OCI-LY1 (cell line): ENCODE measurements at regions not wholly inside any gene's neighbourhood (a gene's known extent, or its start where the extent isn't known, plus 50 kb on each side); places are given as distances from the start of the nearest gene placed in this dataset.

Source experiments
- H2AFZ ChIP-seq: fragments of 200-600 bp; sonication (generic), shearing (Covaris generic); 2 replicates; pipeline ENCODE4 v1.6.0; 2014; ENCODE audit warnings: antibody characterized with exemption, mild to moderate bottlenecking, low read length
- H3F3A ChIP-seq: fragments of 200-600 bp; sonication (generic), shearing (Covaris generic); 2 replicates; pipeline ENCODE4 v1.6.0; 2014; ENCODE audit warnings: mild to moderate bottlenecking, antibody characterized with exemption, low read length, moderate library complexity; ENCODE audit not compliant: insufficient read depth
- H3K27ac ChIP-seq: fragments of 200-600 bp; sonication (generic); 2 replicates; pipeline ENCODE4 v1.5.1; 2014; ENCODE audit warnings: low read length, mixed run types, mild to moderate bottlenecking, low read depth; ENCODE audit not compliant: poor library complexity, severe bottlenecking
- H3K27me3 ChIP-seq: fragments of 200-600 bp; sonication (generic); 2 replicates; pipeline ENCODE4 v1.6.0; 2014; ENCODE audit warnings: antibody characterized with exemption, mild to moderate bottlenecking, low read length, moderate library complexity; ENCODE audit not compliant: insufficient read depth
- H3K36me3 ChIP-seq: fragments of 200-600 bp; sonication (generic); 2 replicates; pipeline ENCODE4 v1.6.1; 2014; ENCODE audit warnings: mild to moderate bottlenecking, antibody characterized with exemption, low read length, moderate library complexity, mixed read lengths; ENCODE audit not compliant: insufficient read depth
- H3K4me1 ChIP-seq: fragments of 200-600 bp; sonication (generic); 2 replicates; pipeline ENCODE4 v1.5.1; 2014; ENCODE audit warnings: mild to moderate bottlenecking, low read length, moderate library complexity; ENCODE audit not compliant: insufficient read depth, severe bottlenecking
- H3K4me2 ChIP-seq: fragments of 200-600 bp; sonication (generic), shearing (Covaris generic); 2 replicates; pipeline ENCODE4 v1.6.1; 2014; ENCODE audit warnings: low read length
- H3K4me3 ChIP-seq: fragments of 200-600 bp; sonication (generic); 2 replicates; pipeline ENCODE4 v1.5.1; 2014; ENCODE audit warnings: low read length, low read depth, mild to moderate bottlenecking, mixed read lengths; ENCODE audit not compliant: poor library complexity, severe bottlenecking
- H3K79me2 ChIP-seq: fragments of 200-600 bp; shearing (Covaris generic); 2 replicates; pipeline ENCODE4 v1.6.1; 2016; ENCODE audit warnings: mixed run types, low read length, mixed read lengths; ENCODE audit not compliant: insufficient read depth
- H3K9ac ChIP-seq: fragments of 200-600 bp; sonication (generic), shearing (Covaris generic); 2 replicates; pipeline ENCODE4 v1.6.1; 2014; ENCODE audit warnings: mild to moderate bottlenecking, low read length, mixed read lengths
- H3K9me2 ChIP-seq: fragments of 200-600 bp; sonication (generic), shearing (Covaris generic); 2 replicates; pipeline ENCODE4 v1.6.1; 2014; ENCODE audit warnings: low read depth, mild to moderate bottlenecking, low read length, mixed read lengths
- H3K9me3 ChIP-seq: fragments of 200-600 bp; shearing (Covaris generic); 2 replicates; pipeline ENCODE4 v1.6.1; 2014; ENCODE audit warnings: low read length, mixed read lengths
- H4K20me1 ChIP-seq: fragments of 200-600 bp; sonication (generic), shearing (Covaris generic); 2 replicates; pipeline ENCODE4 v1.6.0; 2016; ENCODE audit warnings: mild to moderate bottlenecking, low read length; ENCODE audit not compliant: insufficient read depth
- CTCF ChIP-seq: fragments of 200-600 bp; sonication (generic), shearing (Covaris generic); IDR thresholded peaks from 2 replicates; pipeline ENCODE4 v1.5.1; 2017; ENCODE audit warnings: mild to moderate bottlenecking, antibody characterized with exemption, low read length, moderate library complexity, mixed read lengths
- EZH2 ChIP-seq: fragments of 200-600 bp; sonication (generic), shearing (Covaris generic); IDR thresholded peaks from 2 replicates; pipeline ENCODE4 v1.8.0; 2017; ENCODE audit warnings: borderline replicate concordance, mixed run types, mild to moderate bottlenecking, antibody characterized with exemption, low read length, moderate library complexity, mixed read lengths

- no peak overlapping the region for H3K4me3 ChIP-seq
- H4K20me1 ChIP-seq, result no peaks in the 10 kb centered on the region
- H3F3A ChIP-seq, result no peaks in the 10 kb centered on the region
- TF ChIP-seq CTCF (no peak), EZH2 (no peak)
- H3K9me3 ChIP-seq, result no peaks in the 10 kb centered on the region
- no peak overlapping the region for H3K27ac ChIP-seq
- H3K27me3 ChIP-seq, result no peaks in the 10 kb centered on the region
- H3K4me2 ChIP-seq, result no peak overlapping the region
- H3K79me2 ChIP-seq, result no peaks in the 10 kb centered on the region
- no peak overlapping the region for H2AFZ ChIP-seq
- no peaks in the 10 kb centered on the region for H3K36me3 ChIP-seq
- no peaks in the 10 kb centered on the region for H3K9me2 ChIP-seq
- no peaks in the 10 kb centered on the region for H3K4me1 ChIP-seq
- H3K9ac ChIP-seq, result no peak overlapping the region
Observed at GRCh38 chr1:101158424-101158823, 78.4 kb upstream of the S1PR1 start.

- Histone ChIP-seq H3F3A (no peaks in the 10 kb centered on the region), H3K27ac (no peak overlapping the region), H3K27me3 (no peaks in the 10 kb centered on the region), H4K20me1 (no peaks in the 10 kb centered on the region), H3K9me2 (no peaks in the 10 kb centered on the region), H3K9me3 (no peaks in the 10 kb centered on the region), H3K4me3 (no peak overlapping the region), H2AFZ (no peak overlapping the region), H3K36me3 (no peaks in the 10 kb centered on the region), H3K79me2 (no peaks in the 10 kb centered on the region), H3K4me1 (no peaks in the 10 kb centered on the region), H3K9ac (no peak overlapping the region), H3K4me2 (no peak overlapping the region)
- TF ChIP-seq CTCF (no peak), EZH2 (no peak)
Observed at GRCh38 chr1:101154547-101154946, 82.3 kb upstream of the S1PR1 start.

GRCh38 chr1:101153692-101154091 lies 83.1 kb upstream of the S1PR1 start:
- Histone ChIP-seq H3K9me2 (no peaks in the 10 kb centered on the region), H3K79me2 (no peaks in the 10 kb centered on the region), H3F3A (no peaks in the 10 kb centered on the region), H3K36me3 (no peaks in the 10 kb centered on the region), H3K9me3 (no peaks in the 10 kb centered on the region), H3K4me3 (no peak overlapping the region), H2AFZ (no peak overlapping the region), H3K4me1 (no peaks in the 10 kb centered on the region), H3K27me3 (no peaks in the 10 kb centered on the region), H4K20me1 (no peaks in the 10 kb centered on the region), H3K27ac (no peak overlapping the region), H3K4me2 (no peak overlapping the region), H3K9ac (no peak overlapping the region)
- TF ChIP-seq EZH2 (no peak), CTCF (no peak)
